Thyroid gland (tissue), 4 donors: ENCODE measurements at regions not wholly inside any gene's neighbourhood (a gene's known extent, or its start where the extent isn't known, plus 50 kb on each side); places are given as distances from the start of the nearest gene placed in this dataset.
"Not testable (repeated sequence)": the region's sequence is repeated elsewhere in the genome, so short reads cannot be mapped to it uniquely, and the experiment has no call there.

Experiments used
- CTCF ChIP-seq, 6 experiments: fragments of 200-600 bp in 3 of 6; fragments of 450-650 bp in 3 of 6; sonication (generic) in 3 of 6; IDR thresholded peaks; one replicate each; pipeline ENCODE4 v1.5.1; 2016 to 2019; ENCODE audit warnings: antibody characterized with exemption in 6 of 6, mild to moderate bottlenecking in 2 of 6, inconsistent platforms in 1 of 6, moderate library complexity in 1 of 6
- POLR2A ChIP-seq, 2 donors: fragments of 450-650 bp; IDR thresholded peaks; one replicate each; pipeline ENCODE4 v1.6.1; 2017; ENCODE audit warnings: antibody characterized with exemption in 2 of 2, mild to moderate bottlenecking in 2 of 2, moderate library complexity in 1 of 2

DNA sequence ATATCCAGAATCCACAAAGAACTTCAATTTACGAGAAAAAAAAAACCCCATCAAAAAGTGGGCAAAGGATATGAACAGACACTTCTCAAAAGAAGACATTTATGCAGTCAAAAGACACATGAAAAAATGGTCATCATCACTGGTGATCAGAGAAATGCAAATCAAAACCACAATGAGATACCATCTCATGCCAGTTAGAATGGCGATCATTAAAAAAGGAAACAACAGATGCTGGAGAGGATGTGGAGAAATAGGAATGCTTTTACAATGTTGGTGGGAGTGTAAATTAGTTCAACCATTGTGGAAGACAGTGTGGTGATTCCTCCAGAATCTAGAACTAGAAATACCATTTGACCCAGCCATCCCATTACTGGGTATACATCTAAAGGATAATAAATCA lies 419.9 kb upstream of the DDI1 start:
- TF ChIP-seq CTCF, POLR2A (IDR thresholded peaks at IDR 0.05): not testable (repeated sequence)
